Activated gamma-delta T cell treated with anti-CD3 and anti-CD28 coated beads, Interleukin-2, amount 50 U/mL, for 16 hours (primary cell): ENCODE measurements at regions not wholly inside any gene's neighbourhood (a gene's known extent, or its start where the extent isn't known, plus 50 kb on each side); places are given as distances from the start of the nearest gene placed in this dataset.
"Not testable (repeated sequence)": the region's sequence is repeated elsewhere in the genome, so short reads cannot be mapped to it uniquely, and the experiment has no call there.

Source experiments
- DNase-seq: peaks from one replicate; pipeline ENCODE4 v3.0.0-alpha.2; 2020; ENCODE audit warnings: low read depth

- DNase-seq = no peak
Measured at GRCh38 chr16:80258407-80258806, 282.4 kb upstream of the DYNLRB2 start.

- DNase-seq = no peak
Measured at GRCh38 chr16:80254970-80255369, 285.8 kb upstream of the DYNLRB2 start.

- no peak for DNase-seq
Measured at GRCh38 chr16:80253741-80254140, 287.1 kb upstream of the DYNLRB2 start.

- no peak for DNase-seq
Measured at GRCh38 chr16:80250381-80250780, 290.4 kb upstream of the DYNLRB2 start.

- not testable (repeated sequence) for DNase-seq
Measured at GRCh38 chr16:80243303-80243702, 297.5 kb upstream of the DYNLRB2 start.

GRCh38 chr16:80242279-80242678, 298.5 kb upstream of the DYNLRB2 start:
- not testable (repeated sequence) for DNase-seq

GRCh38 chr16:80233097-80233835, 307.5 kb upstream of the DYNLRB2 start:
- DNase-seq = no peak

GRCh38 chr16:80231888-80232287, 308.9 kb upstream of the DYNLRB2 start:
- DNase-seq = no peak

- no peak for DNase-seq
Measured at GRCh38 chr16:80231121-80231520, 309.7 kb upstream of the DYNLRB2 start.

- no peak for DNase-seq
Measured at GRCh38 chr16:80230328-80231120, 310.3 kb upstream of the DYNLRB2 start.

- no peak for DNase-seq
Measured at GRCh38 chr16:80226499-80226898, 314.3 kb upstream of the DYNLRB2 start.

GRCh38 chr16:80210787-80211186, 330.0 kb upstream of the DYNLRB2 start:
- no peak for DNase-seq

- no peak for DNase-seq
Measured at GRCh38 chr16:80208743-80209142, 332.1 kb upstream of the DYNLRB2 start.

- DNase-seq = no peak
Measured at GRCh38 chr16:80208015-80208414, 332.8 kb upstream of the DYNLRB2 start.

- no peak for DNase-seq
Measured at GRCh38 chr16:80203821-80204220, 337.0 kb upstream of the DYNLRB2 start.

GRCh38 chr16:80202831-80203413, 337.9 kb upstream of the DYNLRB2 start:
- DNase-seq = no peak

- no peak for DNase-seq
Measured at GRCh38 chr16:80200079-80200478, 340.7 kb upstream of the DYNLRB2 start.

GRCh38 chr16:80199614-80200013, 341.2 kb upstream of the DYNLRB2 start:
- no peak for DNase-seq

- no peak for DNase-seq
Measured at GRCh38 chr16:80198311-80199299, 342.2 kb upstream of the DYNLRB2 start.

- no peak for DNase-seq
Measured at GRCh38 chr16:80197741-80198201, 343.0 kb upstream of the DYNLRB2 start.

- DNase-seq = no peak
Measured at GRCh38 chr16:80191928-80192327, 348.9 kb upstream of the DYNLRB2 start.
